GM12878 (cell line): ENCODE measurements at regions not wholly inside any gene's neighbourhood (a gene's known extent, or its start where the extent isn't known, plus 50 kb on each side); places are given as distances from the start of the nearest gene placed in this dataset.

Experiments used
- ATAC-seq: fragments of 200-7000 bp; cut with Tn5 transposase; 3 replicates; pipeline ENCODE4 v1.9.1; 2020; ENCODE audit warnings: mild to moderate bottlenecking, moderate library complexity
- BruUV-seq: library from RNA; stranded (reverse); fragments of 400-500 nt; replicated peaks from 2 replicates; lab custom pipeline; 2021; lab: Mats Ljungman, UMichigan
- CTCF ChIA-PET: fragments of 300-600 bp; sonication (Branson Sonifier 250); formaldehyde crosslinking; extraction: SDS; loops from one replicate; lab custom pipeline; 2021; ENCODE audit warnings: inconsistent platforms; lab: Yijun Ruan, JAX
- POLR2A ChIA-PET: fragments of 350-600 bp; formaldehyde crosslinking; extraction: SDS; loops from one replicate; lab custom pipeline; 2021; ENCODE audit warnings: inconsistent platforms; lab: Charles Lee
- RAD21 ChIA-PET: fragments of 300-600 bp; sonication (Branson Sonifier 250); formaldehyde crosslinking; loops from one replicate; lab custom pipeline; 2023; ENCODE audit warnings: antibody characterized with exemption; ENCODE audit not compliant: unreplicated experiment; lab: Charles Lee
- SMC1A ChIA-PET: fragments of 300-600 bp; sonication (Branson Sonifier 250); formaldehyde crosslinking; loops from one replicate; lab custom pipeline; 2023; ENCODE audit not compliant: unreplicated experiment, uncharacterized antibody; lab: Charles Lee
- DNase-seq: peaks from one replicate; pipeline ENCODE4 v3.0.0-alpha.2; 2011; ENCODE audit warnings: low read depth, low spot score
- FAIRE-seq: peaks from 3 replicates; lab custom pipeline; 2011; peaks lifted over from hg19 to GRCh38; lab: Jason Lieb, UNC
- H2AFZ ChIP-seq: 2 replicates; pipeline ENCODE4 v1.6.0; 2011; ENCODE audit warnings: low read depth, low read length, control low read depth; ENCODE audit not compliant: control insufficient read depth
- H3K27ac ChIP-seq: 2 replicates; pipeline ENCODE4 v1.5.1; 2011; ENCODE audit warnings: control low read depth; ENCODE audit not compliant: control insufficient read depth, insufficient read depth
- H3K27me3 ChIP-seq, 2 experiments: replicated peaks in 1 of 2; 2 replicates each; pipeline versions ENCODE4 v1.6.0 to v1.6.1; 2011; ENCODE audit warnings: low read length in 1 of 2; ENCODE audit not compliant: control insufficient read depth in 2 of 2, insufficient read depth in 2 of 2
- H3K36me3 ChIP-seq, 2 experiments: 2 replicates each; pipeline ENCODE4 v1.5.1; 2011; ENCODE audit warnings: low read length in 1 of 2; ENCODE audit not compliant: control insufficient read depth in 2 of 2, insufficient read depth in 2 of 2
- H3K4me1 ChIP-seq: 2 replicates; pipeline ENCODE4 v1.6.1; 2011; ENCODE audit warnings: mild to moderate bottlenecking, low read length, moderate library complexity, mixed read lengths; ENCODE audit not compliant: control insufficient read depth, insufficient read depth
- H3K4me2 ChIP-seq: 2 replicates; pipeline ENCODE4 v1.6.0; 2011; ENCODE audit warnings: control low read depth; ENCODE audit not compliant: control insufficient read depth, insufficient read depth
- H3K4me3 ChIP-seq: fragments of 200-600 bp; sonication (generic); 2 replicates; pipeline ENCODE4 v1.5.1; 2016
- H3K79me2 ChIP-seq: 2 replicates; pipeline ENCODE4 v1.6.0; 2011; ENCODE audit warnings: low read length; ENCODE audit not compliant: control insufficient read depth, insufficient read depth
- H3K9ac ChIP-seq: 2 replicates; pipeline ENCODE4 v1.8.0; 2011; ENCODE audit warnings: low read length, control low read depth, mixed read lengths; ENCODE audit not compliant: control insufficient read depth, insufficient read depth
- H3K9me3 ChIP-seq: replicated peaks from 3 replicates; pipeline ENCODE4 v1.5.1; 2011; ENCODE audit warnings: mild to moderate bottlenecking, low read length; ENCODE audit not compliant: control insufficient read depth, insufficient read depth
- H4K20me1 ChIP-seq: 2 replicates; pipeline ENCODE4 v1.6.0; 2011; ENCODE audit not compliant: control insufficient read depth, insufficient read depth
- KAT2A ChIP-seq: conservative IDR thresholded peaks from 2 replicates; pipeline ENCODE4 v1.6.1; 2011; ENCODE audit warnings: low read depth, low read length; ENCODE audit not compliant: control insufficient read depth
- YY1 ChIP-seq: IDR thresholded peaks from 2 replicates; pipeline ENCODE4 v1.6.1; 2011; ENCODE audit warnings: low read depth, mild to moderate bottlenecking, low read length
- WGBS: methylation state at CpG from one replicate; pipeline ENCODE4 v1.1.6; 2016; ENCODE audit warnings: low lambda C conversion rate; ENCODE audit not compliant: insufficient replicate concordance, insufficient coverage; ENCODE audit errors: missing lambda C conversion rate; 5-methylcytosine and 5-hydroxymethylcytosine counted together
- in situ Hi-C: fragments of 300-500 bp; cut with MboI; formaldehyde crosslinking; loops from 9 replicates; pipeline ENCODE4 v1.14.3; 2018; ENCODE audit warnings: mixed read lengths
- intact Hi-C: fragments of 100-400 bp; cut with micrococcal nuclease; formaldehyde crosslinking; loops from one replicate; pipeline ENCODE4 v1.14.2; 2022; ENCODE audit not compliant: unreplicated experiment
- TF ChIP-seq, protein P1 (sequence below): IDR thresholded peaks from 2 replicates; pipeline ENCODE4 v1.6.1; 2011; ENCODE audit warnings: low read depth, mild to moderate bottlenecking, low read length, moderate library complexity, borderline replicate concordance; ENCODE audit errors: extremely low read depth
- TF ChIP-seq, protein P2 (sequence below): IDR thresholded peaks from 2 replicates; pipeline ENCODE4 v1.6.1; 2012; ENCODE audit warnings: mild to moderate bottlenecking, low read depth, low read length
- TF ChIP-seq, protein P3 (sequence below): fragments of 450-650 bp; IDR thresholded peaks from 2 replicates; pipeline ENCODE4 v1.6.1; 2017; ENCODE audit warnings: borderline replicate concordance
- TF ChIP-seq, protein P4 (sequence below): fragments of 450-650 bp; IDR thresholded peaks from 2 replicates; pipeline ENCODE4 v1.6.1; 2017; ENCODE audit warnings: mild to moderate bottlenecking, low read depth, inconsistent platforms; ENCODE audit not compliant: poor library complexity, severe bottlenecking

DNA sequence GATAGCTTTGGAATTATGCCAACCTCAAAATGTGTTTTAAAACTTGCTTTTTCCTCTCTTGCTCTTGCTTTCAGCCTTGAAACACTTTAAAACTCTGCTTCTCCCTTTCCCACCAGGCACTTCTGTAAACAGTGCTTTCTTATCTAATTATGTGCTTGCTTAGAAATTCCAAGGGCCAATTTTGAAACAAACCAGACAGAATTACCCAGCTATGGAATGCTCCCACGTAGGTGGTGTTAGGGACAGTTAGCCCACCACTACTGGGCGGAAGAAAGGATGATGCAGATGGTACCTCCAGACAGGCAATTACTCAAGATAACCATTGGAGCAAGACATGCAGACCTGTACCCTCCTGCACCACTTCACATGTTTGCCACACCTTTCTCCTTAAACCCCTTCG lies 523.0 kb upstream of the PTPRD start:
- no TSS peak for BruUV-seq
- FAIRE-seq (no peak), ATAC-seq (no peak), DNase-seq (no peak)
- no peak overlapping the region for H3K9ac ChIP-seq
- 0% methylated on average over 3 of the region's 3 CpGs for WGBS
- H3K27me3 ChIP-seq = no peaks in the 10 kb centered on the region
- ChIA-PET POLR2A (no interaction called here), SMC1A (no interaction called here), CTCF (no interaction called here)
- no peaks in the 10 kb centered on the region for H3K4me1 ChIP-seq
- H3K4me2 ChIP-seq = no peak overlapping the region
- no peaks in the 10 kb centered on the region for H3K79me2 ChIP-seq
- no peak overlapping the region for H2AFZ ChIP-seq
- H3K9me3 ChIP-seq = no peaks in the 10 kb centered on the region
- in situ Hi-C loops = no loop called here
- TF ChIP-seq, protein P1, sequence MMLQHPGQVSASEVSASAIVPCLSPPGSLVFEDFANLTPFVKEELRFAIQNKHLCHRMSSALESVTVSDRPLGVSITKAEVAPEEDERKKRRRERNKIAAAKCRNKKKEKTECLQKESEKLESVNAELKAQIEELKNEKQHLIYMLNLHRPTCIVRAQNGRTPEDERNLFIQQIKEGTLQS = no peak
- TF ChIP-seq, protein P2, sequence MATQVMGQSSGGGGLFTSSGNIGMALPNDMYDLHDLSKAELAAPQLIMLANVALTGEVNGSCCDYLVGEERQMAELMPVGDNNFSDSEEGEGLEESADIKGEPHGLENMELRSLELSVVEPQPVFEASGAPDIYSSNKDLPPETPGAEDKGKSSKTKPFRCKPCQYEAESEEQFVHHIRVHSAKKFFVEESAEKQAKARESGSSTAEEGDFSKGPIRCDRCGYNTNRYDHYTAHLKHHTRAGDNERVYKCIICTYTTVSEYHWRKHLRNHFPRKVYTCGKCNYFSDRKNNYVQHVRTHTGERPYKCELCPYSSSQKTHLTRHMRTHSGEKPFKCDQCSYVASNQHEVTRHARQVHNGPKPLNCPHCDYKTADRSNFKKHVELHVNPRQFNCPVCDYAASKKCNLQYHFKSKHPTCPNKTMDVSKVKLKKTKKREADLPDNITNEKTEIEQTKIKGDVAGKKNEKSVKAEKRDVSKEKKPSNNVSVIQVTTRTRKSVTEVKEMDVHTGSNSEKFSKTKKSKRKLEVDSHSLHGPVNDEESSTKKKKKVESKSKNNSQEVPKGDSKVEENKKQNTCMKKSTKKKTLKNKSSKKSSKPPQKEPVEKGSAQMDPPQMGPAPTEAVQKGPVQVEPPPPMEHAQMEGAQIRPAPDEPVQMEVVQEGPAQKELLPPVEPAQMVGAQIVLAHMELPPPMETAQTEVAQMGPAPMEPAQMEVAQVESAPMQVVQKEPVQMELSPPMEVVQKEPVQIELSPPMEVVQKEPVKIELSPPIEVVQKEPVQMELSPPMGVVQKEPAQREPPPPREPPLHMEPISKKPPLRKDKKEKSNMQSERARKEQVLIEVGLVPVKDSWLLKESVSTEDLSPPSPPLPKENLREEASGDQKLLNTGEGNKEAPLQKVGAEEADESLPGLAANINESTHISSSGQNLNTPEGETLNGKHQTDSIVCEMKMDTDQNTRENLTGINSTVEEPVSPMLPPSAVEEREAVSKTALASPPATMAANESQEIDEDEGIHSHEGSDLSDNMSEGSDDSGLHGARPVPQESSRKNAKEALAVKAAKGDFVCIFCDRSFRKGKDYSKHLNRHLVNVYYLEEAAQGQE = no peak
- TF ChIP-seq, protein P3, sequence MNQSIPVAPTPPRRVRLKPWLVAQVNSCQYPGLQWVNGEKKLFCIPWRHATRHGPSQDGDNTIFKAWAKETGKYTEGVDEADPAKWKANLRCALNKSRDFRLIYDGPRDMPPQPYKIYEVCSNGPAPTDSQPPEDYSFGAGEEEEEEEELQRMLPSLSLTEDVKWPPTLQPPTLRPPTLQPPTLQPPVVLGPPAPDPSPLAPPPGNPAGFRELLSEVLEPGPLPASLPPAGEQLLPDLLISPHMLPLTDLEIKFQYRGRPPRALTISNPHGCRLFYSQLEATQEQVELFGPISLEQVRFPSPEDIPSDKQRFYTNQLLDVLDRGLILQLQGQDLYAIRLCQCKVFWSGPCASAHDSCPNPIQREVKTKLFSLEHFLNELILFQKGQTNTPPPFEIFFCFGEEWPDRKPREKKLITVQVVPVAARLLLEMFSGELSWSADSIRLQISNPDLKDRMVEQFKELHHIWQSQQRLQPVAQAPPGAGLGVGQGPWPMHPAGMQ = no peak
- TF ChIP-seq YY1 = no peak
- TF ChIP-seq, protein P4, sequence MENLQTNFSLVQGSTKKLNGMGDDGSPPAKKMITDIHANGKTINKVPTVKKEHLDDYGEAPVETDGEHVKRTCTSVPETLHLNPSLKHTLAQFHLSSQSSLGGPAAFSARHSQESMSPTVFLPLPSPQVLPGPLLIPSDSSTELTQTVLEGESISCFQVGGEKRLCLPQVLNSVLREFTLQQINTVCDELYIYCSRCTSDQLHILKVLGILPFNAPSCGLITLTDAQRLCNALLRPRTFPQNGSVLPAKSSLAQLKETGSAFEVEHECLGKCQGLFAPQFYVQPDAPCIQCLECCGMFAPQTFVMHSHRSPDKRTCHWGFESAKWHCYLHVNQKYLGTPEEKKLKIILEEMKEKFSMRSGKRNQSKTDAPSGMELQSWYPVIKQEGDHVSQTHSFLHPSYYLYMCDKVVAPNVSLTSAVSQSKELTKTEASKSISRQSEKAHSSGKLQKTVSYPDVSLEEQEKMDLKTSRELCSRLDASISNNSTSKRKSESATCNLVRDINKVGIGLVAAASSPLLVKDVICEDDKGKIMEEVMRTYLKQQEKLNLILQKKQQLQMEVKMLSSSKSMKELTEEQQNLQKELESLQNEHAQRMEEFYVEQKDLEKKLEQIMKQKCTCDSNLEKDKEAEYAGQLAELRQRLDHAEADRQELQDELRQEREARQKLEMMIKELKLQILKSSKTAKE = no peak
- no peak for TF ChIP-seq KAT2A
- TF ChIP-seq, all 136 proteins: peak for 0
- Histone ChIP-seq H3K36me3 (no peaks in the 10 kb centered on the region), H4K20me1 (no peaks in the 10 kb centered on the region), H3K4me3 (no peak overlapping the region), H3K27ac (no peak overlapping the region)
- RAD21 ChIA-PET = no interaction called here
- intact Hi-C loops = no loop called here
